Gastrocnemius medialis (tissue), 4 donors: ENCODE measurements at regions not wholly inside any gene's neighbourhood (a gene's known extent, or its start where the extent isn't known, plus 50 kb on each side); places are given as distances from the start of the nearest gene placed in this dataset.

Experiments used
- ATAC-seq, 2 donors: fragments of 150-250 bp; one replicate each; pipeline ENCODE4 v1.9.1; 2016
- DNase-seq, 2 donors: peaks; one replicate each; pipeline ENCODE4 v3.0.0-alpha.2; 2019
- H3K27ac ChIP-seq, 4 donors: fragments of 200-600 bp; sonication (generic); 1 replicate in 1 of 4; 2 replicates in 3 of 4; pipeline ENCODE4 v1.5.1; 2016 to 2018; ENCODE audit warnings: mild to moderate bottlenecking in 2 of 4, moderate library complexity in 1 of 4
- H3K27me3 ChIP-seq, 3 donors: fragments of 200-600 bp; sonication (generic) in 2 of 3; 1 replicate in 1 of 3; 2 replicates in 2 of 3; pipeline versions ENCODE4 v1.5.1 to v1.6.0; 2016 to 2019; ENCODE audit warnings: mild to moderate bottlenecking in 1 of 3, moderate library complexity in 1 of 3
- H3K36me3 ChIP-seq, 2 donors: fragments of 200-600 bp; sonication (generic) in 1 of 2; one replicate each; pipeline ENCODE4 v1.5.1; 2017 to 2018
- H3K4me1 ChIP-seq, 2 donors: fragments of 200-600 bp; sonication (generic) in 1 of 2; one replicate each; pipeline ENCODE4 v1.5.1; 2016 to 2017; ENCODE audit warnings: mild to moderate bottlenecking in 2 of 2
- H3K4me3 ChIP-seq, 4 donors: fragments of 200-600 bp; sonication (generic) in 3 of 4; 1 replicate in 1 of 4; 2 replicates in 3 of 4; pipeline ENCODE4 v1.5.1; 2016 to 2019; ENCODE audit warnings: mild to moderate bottlenecking in 2 of 4
- H3K9me3 ChIP-seq, 3 donors: fragments of 200-600 bp; sonication (generic) in 2 of 3; 1 replicate in 1 of 3; 2 replicates in 2 of 3; pipeline ENCODE4 v1.5.1; 2016 to 2019
- CTCF ChIP-seq, 5 experiments: fragments of 450-650 bp in 3 of 5; fragments of 200-600 bp in 2 of 5; sonication (generic) in 2 of 5; IDR thresholded peaks in 4 of 5; conservative IDR thresholded peaks in 1 of 5; 1 replicate in 4 of 5; 2 replicates in 1 of 5; pipeline ENCODE4 v1.5.1; 2016 to 2019; ENCODE audit warnings: antibody characterized with exemption in 5 of 5, mild to moderate bottlenecking in 3 of 5, moderate library complexity in 3 of 5
- POLR2A ChIP-seq, 2 donors: fragments of 450-650 bp; IDR thresholded peaks; one replicate each; pipeline ENCODE4 v1.6.1; 2017; ENCODE audit warnings: antibody characterized with exemption in 2 of 2, mild to moderate bottlenecking in 2 of 2, moderate library complexity in 2 of 2
- in situ Hi-C, 4 donors: fragments of 200-750 bp; cut with MboI; loops; one replicate each; pipeline versions ENCODE4 v1.15.0 to v1.8.0; 2017; ENCODE audit warnings: low sequenced_read_pairs in 4 of 4
- intact Hi-C: fragments of 100-400 bp; cut with DNase I; formaldehyde crosslinking; loops from one replicate; pipeline ENCODE4 v1.15.1; 2023; ENCODE audit warnings: low total_unique reads

GRCh38 chr11:92411431-92411830 lies 186.8 kb downstream of the FAT3 start:
- Histone ChIP-seq H3K9me3 (no peaks in the 10 kb centered on the region), H3K36me3 (no peaks in the 10 kb centered on the region), H3K4me1 (no peaks in the 10 kb centered on the region), H3K27me3 (no peaks in the 10 kb centered on the region), H3K4me3 (no peak overlapping the region), H3K27ac (no peak overlapping the region)
- DNase-seq (no peak), ATAC-seq (no peak)
- in situ Hi-C loops (no loop called here), intact Hi-C loops (no loop called here)
- no peak for TF ChIP-seq CTCF (IDR thresholded peaks at IDR 0.05 in 4 of 5, conservative IDR thresholded peaks at IDR 0.05 in 1 of 5)
- no peak for TF ChIP-seq POLR2A (IDR thresholded peaks at IDR 0.05)

GRCh38 chr11:92413757-92414513 lies 189.3 kb downstream of the FAT3 start:
- no peaks in the 10 kb centered on the region for H3K27me3 ChIP-seq
- H3K9me3 ChIP-seq, result no peaks in the 10 kb centered on the region
- H3K36me3 ChIP-seq, result no peaks in the 10 kb centered on the region
- no peak overlapping the region for H3K27ac ChIP-seq
- ATAC-seq, result no peak
- intact Hi-C loops, result no loop called here
- H3K4me3 ChIP-seq, result no peak overlapping the region
- no peaks in the 10 kb centered on the region for H3K4me1 ChIP-seq
- no peak for DNase-seq
- in situ Hi-C loops, result no loop called here
- TF ChIP-seq POLR2A (IDR thresholded peaks at IDR 0.05) (no peak), CTCF (IDR thresholded peaks at IDR 0.05 in 4 of 5, conservative IDR thresholded peaks at IDR 0.05 in 1 of 5) (no peak)

GRCh38 chr11:92416971-92417725 lies 192.5 kb downstream of the FAT3 start:
- intact Hi-C loops (no loop called here), in situ Hi-C loops (no loop called here)
- TF ChIP-seq CTCF (IDR thresholded peaks at IDR 0.05 in 4 of 5, conservative IDR thresholded peaks at IDR 0.05 in 1 of 5) (no peak), POLR2A (IDR thresholded peaks at IDR 0.05) (no peak)
- Histone ChIP-seq H3K4me1 (no peaks in the 10 kb centered on the region), H3K27me3 (no peaks in the 10 kb centered on the region), H3K27ac (no peak overlapping the region), H3K9me3 (no peaks in the 10 kb centered on the region), H3K36me3 (no peaks in the 10 kb centered on the region), H3K4me3 (no peak overlapping the region)
- ATAC-seq (no peak), DNase-seq (no peak)

GRCh38 chr11:92423115-92424034 lies 198.8 kb downstream of the FAT3 start:
- Histone ChIP-seq H3K4me3 (no peak overlapping the region), H3K4me1 (no peaks in the 10 kb centered on the region), H3K27ac (no peak overlapping the region), H3K36me3 (no peaks in the 10 kb centered on the region), H3K27me3 (no peaks in the 10 kb centered on the region), H3K9me3 (no peaks in the 10 kb centered on the region)
- TF ChIP-seq CTCF (IDR thresholded peaks at IDR 0.05 in 4 of 5, conservative IDR thresholded peaks at IDR 0.05 in 1 of 5), result no peak
- TF ChIP-seq POLR2A (IDR thresholded peaks at IDR 0.05), result no peak
- intact Hi-C loops, result no loop called here
- DNase-seq (no peak), ATAC-seq (no peak)
- in situ Hi-C loops, result no loop called here
